Right renal cortex interstitium (tissue), 3 donors: ENCODE measurements at regions not wholly inside any gene's neighbourhood (a gene's known extent, or its start where the extent isn't known, plus 50 kb on each side); places are given as distances from the start of the nearest gene placed in this dataset.
"Not testable (repeated sequence)": the region's sequence is repeated elsewhere in the genome, so short reads cannot be mapped to it uniquely, and the experiment has no call there.

ENCODE experiments used
- DNase-seq, 3 donors: peaks; one replicate each; pipeline ENCODE4 v3.0.0-alpha.2; 2013; ENCODE audit warnings: low read depth in 3 of 3, low spot score in 2 of 3

DNA sequence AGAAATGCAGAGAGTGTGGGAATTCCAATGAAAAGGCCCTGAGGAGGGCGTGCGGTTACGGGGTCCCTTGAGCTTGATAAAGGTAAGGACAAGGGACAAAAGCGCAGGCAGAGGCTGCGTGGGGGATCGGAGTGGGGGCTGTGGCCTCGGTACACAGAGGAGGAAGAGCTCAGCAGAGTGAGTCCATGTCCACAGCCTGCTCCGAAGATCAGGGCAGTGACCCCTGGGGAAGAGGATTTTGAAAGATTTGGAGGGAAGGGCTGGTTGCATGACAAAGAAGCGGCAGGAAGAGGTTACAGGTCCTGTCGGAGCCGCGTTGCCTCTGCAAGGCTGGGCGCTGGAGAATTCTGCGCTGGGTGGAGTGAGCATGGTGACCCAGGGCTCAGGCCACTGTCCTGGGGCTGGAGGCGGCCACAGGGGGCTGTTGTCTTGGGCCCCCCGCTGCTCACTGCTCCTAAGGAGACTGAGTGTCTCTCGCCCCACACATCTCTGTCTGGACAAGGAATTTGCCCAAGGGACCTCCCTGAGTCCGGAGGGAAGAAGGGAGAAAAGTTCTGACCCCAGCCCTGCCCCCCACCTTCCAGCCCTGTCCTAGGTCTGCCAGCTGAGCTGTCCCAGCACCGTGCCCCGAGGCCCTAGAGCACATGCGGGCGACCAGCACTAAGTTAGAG is 69.8 kb upstream of the INSIG1 start:
- no peak for DNase-seq

DNA sequence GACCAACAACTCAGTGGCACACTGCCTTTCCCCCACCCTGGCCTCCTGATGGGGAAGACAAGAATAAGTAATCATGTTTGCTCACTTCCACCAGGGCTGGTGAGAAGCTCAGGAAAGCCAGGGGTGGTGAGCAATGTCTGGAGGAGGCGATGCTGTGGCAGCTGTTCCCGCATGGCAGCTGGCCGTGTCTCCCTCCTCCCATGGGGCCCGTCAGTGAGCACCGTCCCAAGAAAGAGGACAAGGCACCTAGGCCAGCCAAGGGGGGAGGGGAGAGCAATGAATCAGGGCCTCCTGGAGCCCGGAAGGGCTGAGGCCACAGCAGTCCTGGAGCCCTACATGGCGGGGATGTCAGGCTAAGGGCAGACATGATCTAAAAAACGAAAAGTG is 69.2 kb upstream of the INSIG1 start:
- no peak for DNase-seq

DNA sequence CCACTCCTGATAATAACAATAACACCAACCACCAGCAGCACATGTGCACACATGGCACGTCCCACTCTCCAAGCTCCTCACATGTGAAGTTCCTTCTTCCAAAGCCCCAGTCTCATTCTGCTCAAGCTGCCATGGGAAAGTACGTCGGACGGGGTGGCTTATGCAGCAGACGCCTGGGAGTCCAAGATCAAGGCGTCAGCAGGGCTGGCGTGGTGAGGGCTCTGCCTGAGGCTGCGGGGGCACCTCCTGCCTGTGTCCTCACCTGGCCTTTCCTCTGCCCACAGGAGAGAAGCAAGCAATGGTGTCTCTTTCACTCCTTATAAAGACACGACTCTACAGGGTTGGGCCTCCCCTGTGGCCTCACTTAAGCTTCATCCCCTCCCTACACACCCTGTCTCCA is 68.8 kb upstream of the INSIG1 start:
- no peak for DNase-seq

DNA sequence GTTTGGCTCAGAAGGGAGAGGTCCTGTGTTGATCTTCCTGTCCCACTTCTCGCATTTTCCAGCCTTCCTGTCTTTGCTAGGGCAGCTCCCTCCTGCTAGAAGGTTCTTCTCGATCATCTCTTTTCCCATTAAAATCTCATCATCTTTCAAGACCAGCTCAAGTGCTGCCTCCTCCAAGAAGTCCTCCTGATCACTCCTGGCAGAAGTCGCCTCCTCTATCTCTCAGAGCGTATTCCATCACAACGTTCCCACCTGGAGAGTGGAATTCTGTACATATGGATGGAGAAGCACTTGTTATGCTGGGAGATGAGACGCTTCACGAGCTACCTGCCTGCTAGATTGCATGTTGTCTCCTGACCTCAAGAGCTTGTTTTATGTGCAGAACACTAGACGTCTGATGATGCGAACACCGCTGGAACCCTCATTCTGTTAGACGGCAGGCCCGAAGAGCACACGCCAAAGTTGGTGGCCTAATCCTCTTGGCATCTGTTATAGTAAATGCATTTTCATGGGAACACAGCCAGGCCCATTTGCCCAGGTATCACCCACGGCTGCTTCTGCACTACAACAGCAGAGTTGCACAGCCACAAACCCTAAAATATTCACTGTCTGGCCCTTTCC is 68.0 kb upstream of the INSIG1 start:
- no peak for DNase-seq

DNA sequence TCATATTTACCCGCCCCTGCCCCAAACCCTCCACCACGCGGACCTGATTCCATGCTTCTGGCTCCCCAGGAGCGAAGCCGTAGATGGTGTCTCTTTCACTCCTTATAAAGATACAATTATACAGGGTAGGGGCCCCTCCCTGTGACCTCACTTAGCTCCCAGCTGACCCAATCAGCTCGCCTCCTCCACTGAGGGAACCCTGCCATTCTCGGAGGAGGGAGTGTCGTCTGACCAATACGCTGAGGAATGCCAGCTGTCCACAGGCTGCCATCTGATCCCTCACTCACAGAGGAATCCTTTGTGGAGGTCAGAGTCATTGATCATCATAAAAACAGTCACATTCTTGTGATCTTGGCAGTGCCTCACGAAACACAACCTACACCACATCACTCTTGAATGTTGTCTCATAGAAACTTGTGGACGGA is 67.5 kb upstream of the INSIG1 start:
- peak in 1 of 3 donors; percentile 78 for DNase-seq

DNA sequence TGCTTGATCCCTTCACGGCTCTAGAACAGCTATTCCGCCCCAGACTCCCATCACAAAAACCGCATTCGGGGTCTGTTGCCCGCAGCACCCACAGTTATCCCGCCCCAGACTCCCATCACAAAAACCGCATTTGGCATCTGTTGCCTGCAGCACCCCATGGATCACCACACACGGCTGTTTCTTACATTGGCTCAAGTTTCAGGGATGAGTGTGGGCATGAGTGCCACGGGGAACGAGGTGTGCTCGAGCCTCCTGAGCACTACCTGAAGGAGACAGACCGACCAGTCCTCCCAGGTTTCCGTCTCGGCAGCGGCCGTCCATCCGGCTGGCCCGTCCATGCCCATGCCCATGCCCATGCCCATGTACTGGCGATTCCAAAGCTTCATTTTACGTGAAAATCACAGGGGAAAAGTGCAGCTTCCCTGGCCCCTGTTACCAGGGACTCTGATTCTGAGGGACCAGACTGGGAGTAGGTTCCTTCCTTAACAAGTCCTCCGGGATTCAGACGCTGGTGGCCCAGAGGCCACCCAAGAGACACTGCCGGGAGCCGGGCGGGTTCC is 66.4 kb upstream of the INSIG1 start:
- DNase-seq, result no peak

DNA sequence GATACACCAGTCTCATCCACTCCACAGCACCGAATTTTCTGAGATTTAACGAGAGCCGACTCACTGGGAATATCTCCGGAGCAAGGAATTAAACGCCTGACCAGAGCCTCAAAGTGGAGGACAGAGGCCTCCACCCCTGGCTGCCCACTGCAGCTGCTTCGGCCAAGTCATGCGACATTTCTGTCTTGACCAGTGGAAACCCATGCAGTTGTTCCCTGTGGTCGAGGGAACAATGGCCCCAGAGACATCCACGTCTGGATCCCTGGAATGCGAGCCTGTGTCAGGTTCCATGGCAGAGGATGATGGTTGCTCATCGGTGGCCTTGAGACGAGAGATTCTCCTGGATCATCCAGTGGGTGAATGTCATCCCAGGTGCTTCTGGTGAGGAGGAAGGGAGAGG is 65.7 kb upstream of the INSIG1 start:
- no peak for DNase-seq

DNA sequence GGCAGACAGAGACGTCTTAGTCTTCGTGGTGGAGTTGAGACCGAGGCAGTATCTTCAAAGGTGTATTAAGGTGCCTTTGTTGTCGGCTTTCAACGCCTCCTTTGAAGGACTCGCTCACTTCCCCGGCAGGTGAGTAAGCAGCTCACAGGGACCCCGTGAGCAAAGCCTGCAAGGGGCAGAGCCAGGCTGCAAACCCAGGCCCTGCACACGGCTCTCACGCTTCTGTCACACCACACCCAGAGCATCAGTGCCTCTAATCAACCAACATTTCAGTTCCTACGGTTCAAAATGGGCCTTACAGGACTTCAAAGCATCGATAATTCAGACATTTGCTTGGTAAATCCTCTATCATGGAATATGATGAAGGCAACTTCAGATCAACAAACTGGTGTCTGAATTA is 64.8 kb upstream of the INSIG1 start:
- no peak for DNase-seq

DNA sequence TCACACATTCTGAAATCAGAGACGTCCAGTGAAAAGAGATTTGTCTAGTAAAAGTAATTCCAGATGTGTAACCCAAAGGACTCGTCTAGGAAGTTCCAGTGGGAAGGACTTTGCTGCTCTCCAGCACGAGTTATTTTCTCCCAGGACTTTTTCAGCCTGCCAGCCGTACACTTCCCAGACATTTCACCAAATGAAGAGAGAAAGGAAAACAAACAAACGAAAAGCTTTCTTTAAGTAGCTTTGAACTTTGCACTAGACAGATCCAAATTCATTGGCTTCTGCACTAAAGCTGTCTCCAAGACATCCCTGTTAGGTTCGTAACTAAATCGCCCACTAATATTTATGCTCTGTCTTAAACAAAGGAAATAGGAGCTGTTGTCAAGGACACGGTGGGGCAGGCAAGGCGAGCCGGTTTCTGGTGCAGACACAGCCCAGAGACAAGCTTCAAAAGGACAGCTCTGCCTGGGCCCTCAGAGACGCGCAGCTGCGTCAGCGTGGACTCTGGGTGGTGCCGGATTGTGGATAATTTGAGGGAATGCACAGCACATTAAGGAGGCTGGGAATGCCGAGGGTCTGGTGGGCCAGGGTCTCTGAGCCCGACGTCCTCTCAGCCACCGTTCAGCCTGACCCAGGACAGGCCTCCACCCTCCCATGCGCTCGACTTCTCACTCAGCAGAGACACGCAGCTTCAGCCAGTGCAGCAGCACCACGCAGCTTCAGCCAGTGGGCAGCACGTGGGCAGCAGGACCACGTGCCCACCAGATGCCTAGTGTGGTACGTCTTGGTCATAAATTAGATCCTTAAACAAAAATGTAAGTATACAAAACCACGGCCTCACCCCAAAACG is 64.1 kb upstream of the INSIG1 start:
- DNase-seq, result peak in 1 of 3 donors; percentile 54

DNA sequence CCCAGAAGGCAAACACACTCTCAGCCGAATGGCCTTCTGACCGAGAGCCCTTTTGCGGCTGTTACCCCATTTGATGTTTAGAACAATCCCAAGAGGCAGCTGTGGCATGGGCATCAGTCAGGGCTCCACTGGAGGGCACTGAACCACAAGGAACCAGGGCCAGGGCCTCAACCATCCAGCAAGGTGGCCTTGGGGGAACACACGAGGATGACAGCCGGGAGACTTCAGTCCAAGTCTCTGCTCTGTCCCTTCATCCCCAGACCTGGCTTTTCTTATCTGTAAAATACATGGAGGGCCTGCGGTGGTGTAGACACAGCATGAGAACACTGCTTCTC is 63.6 kb upstream of the INSIG1 start:
- DNase-seq, result no peak

DNA sequence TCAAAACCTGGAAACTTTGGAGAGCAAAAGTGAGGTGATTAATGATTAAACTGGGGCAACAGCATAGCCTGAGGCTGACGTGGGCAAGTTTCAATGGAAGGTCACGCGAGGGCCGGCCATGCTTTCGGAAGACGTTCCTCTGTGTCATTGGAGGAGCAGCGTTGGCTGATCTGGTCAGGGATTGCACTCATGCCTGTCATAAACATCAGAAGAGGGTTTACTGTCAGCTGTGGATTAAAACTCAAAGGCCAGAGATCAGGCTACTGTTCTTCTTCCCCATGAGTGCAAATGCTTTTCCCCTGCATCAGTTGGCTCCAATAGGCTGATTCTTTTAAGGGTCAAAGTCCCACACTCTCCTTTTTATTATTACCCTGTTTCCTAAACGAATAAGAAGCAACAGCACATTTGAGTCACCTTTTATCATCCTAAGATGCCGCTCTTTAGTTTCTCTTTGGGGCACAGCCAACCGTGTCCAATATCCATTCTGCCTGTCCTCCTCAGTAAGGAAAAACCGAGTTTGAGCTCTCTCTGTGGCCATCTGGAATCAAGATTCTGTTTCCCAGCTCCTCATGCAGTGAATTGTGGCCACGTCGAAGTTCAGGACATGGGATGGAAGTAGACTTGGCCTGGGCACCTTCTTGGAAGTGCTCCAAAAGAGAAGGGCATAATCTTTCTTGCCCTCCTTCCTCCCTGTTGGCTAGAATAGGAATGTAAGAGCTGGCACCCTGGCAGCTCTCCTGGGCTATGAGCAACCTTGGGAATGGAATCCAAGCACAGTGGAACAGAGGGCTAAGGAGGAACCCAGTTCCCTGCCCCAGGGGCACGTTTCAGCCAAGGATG is 62.5 kb upstream of the INSIG1 start:
- no peak for DNase-seq

DNA sequence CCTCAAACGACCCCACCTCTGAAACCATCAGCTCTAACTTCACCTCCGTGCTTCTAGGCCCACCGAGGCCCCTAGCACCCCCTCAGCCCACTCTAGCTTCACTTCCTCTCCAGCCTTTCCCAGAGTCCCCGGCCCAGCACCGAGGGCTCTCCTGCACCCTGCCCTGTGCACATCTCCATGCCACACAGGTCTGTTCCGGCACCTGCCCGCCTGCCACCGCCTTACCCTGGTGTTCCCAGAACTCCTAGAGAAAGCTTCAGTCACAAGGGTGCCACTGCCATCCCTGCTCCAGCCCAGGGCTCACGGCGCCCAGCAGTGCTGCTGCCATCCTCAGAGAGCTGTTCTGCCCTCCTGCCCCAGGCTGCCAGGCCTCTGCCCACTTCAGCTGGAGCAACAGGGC is 61.3 kb upstream of the INSIG1 start:
- DNase-seq, result no peak

DNA sequence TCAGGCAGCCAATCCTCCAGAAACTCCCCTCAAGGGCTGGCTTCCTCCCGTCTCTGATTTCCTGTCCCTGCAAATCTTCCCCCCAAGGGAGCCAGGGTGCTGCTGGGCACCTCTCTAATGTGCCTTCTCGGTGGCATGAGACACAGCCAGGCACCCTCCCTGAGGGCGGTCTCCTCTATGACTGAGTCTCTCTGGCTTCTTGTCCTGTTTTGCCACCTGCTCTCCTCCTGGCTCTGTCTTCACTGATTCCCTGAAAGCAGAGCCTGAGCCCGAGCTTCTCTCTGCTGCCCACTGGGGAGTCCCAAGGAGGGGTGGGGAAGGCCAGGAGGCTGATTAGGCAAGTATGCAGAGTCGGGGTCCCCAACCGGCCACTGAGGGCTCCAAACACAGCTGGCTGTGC is 60.4 kb upstream of the INSIG1 start:
- no peak for DNase-seq

DNA sequence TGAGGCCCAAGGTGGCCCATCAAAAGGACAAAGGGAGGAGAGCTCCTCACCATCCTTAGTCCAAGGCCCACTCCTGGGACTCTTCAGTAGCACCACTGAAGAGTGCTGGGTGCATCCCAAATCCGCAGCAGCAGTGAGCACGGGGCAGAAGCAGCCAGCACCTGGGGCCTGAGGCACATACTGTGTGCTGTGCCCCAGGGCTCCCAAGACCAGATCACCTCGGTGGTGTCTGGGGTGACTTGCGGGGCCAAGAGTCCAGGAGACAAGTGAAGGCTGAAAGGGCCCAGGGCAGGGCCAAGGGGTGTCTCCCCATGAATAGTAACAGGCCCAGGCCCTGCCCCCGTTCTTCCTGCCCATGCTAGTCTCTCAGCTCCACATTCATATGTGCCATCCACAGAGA is 59.9 kb upstream of the INSIG1 start:
- no peak for DNase-seq

DNA sequence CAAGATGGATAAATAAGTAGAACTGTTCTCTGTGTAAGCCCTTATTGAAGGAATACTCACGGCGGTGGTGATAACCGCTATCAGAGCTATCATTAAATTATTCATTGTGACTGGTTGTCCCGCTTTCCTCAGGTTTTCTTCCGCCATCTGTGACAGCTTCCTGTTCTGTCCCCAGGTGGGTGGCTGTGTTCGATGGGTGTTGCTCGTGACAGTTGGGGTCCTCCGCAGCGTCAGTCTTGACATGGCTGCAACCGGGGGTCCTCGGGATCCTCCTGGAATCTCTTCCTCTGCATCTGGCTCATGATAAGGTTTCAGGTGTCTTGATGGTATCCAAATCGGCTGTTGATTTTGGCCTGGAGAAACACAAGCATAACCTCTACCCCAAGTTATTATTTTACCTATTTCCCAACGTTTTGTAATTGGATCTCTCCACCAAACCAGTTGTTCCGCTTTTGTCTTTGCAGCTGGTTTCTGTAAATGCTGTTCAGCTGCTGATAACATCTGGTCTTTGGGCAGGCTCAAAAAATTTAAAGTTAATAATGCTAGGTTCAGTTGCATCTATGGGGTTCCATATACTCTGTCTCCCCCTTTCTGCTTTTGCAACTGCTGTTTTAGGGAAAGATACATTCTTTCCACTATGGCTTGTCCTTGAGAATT is 58.1 kb upstream of the INSIG1 start:
- not testable (repeated sequence) for DNase-seq

DNA sequence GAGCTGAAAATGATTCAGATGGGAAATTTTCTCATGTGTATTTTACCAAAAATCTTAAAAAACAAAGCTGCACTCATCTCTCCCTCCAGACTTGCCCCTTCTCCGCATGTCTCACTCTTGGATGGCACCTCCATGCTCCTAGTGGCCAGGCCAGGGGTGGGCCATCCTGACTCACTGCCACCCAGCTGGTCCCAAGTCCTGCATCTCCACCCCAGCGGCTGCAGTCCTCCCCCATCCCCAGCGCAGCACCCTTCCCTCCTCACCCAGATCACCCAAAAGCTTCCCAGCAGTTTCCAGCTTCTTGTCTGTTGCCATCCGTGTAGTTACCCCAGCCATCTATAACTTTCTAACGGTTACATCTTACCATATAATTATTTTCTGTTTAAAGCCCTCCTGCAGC is 53.0 kb upstream of the INSIG1 start:
- DNase-seq, result no peak

DNA sequence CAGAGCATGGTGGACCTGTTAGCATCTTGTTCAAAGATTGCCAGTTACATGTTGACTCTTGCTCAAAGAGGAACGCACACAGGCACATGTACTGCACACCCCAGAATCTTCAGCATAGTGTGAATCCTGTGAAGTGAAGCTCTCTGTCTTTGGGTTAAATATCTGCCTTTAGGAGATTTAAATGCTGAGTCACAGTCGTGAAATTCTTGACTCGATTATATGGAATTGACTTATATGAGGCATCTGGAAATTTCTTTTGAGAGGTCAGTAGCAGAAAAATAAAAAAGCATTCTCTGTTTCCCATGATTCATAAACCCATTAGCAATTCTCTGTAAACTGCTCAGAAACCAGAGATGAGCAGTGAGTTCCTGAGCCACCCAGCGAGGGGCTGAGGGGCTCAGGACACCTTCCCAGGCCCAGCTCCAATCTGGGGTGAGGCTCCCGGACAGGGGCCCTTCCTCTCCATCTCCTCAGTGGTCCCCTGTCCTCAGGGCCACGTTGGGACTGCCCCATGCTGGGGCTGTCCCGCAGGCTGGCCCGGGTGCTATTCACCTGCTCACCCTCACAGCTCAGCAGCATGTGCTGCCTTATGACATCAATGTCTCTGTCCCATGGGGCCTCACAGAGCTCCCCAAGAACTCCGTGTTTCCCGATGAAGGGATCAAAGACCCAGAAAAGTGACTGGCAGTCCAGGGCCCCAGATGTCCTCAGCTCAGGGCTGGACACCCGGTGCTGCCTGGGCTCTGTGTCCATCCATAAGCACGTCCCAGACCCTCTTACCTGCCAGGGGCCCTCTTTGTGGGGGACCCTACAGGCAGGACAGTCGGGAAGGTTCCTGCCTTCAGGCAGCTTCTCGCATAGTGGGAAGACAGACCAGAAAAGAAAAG is 50.0 kb upstream of the INSIG1 start:
- DNase-seq, result no peak
